Calu3 (cell line): ENCODE measurements at regions not wholly inside any gene's neighbourhood (a gene's known extent, or its start where the extent isn't known, plus 50 kb on each side); places are given as distances from the start of the nearest gene placed in this dataset.

Source experiments
- BruUV-seq: library from RNA; stranded (reverse); fragments of 400-500 nt; replicated peaks from 2 replicates; lab custom pipeline; 2021; lab: Mats Ljungman, UMichigan
- CTCF ChIA-PET: fragments of 300-600 bp; sonication (Branson Sonifier 250); formaldehyde crosslinking; loops from one replicate; lab custom pipeline; 2022; ENCODE audit warnings: antibody characterized with exemption; lab: Charles Lee
- DNase-seq: peaks from one replicate; pipeline ENCODE4 v3.0.0; 2022
- H3K27ac Mint-ChIP-seq: one replicate; pipeline ENCODE4 v1.8.0; 2022; ENCODE audit warnings: mixed read lengths; ENCODE audit not compliant: unreplicated experiment
- H3K27me3 Mint-ChIP-seq: one replicate; pipeline ENCODE4 v1.8.0; 2022; ENCODE audit warnings: mixed read lengths; ENCODE audit not compliant: unreplicated experiment
- H3K36me3 Mint-ChIP-seq: one replicate; pipeline ENCODE4 v1.8.0; 2022; ENCODE audit warnings: mild to moderate bottlenecking, moderate library complexity, mixed read lengths; ENCODE audit not compliant: insufficient read depth, unreplicated experiment
- H3K4me1 Mint-ChIP-seq: one replicate; pipeline ENCODE4 v1.8.0; 2022; ENCODE audit warnings: mild to moderate bottlenecking, low read depth, mixed read lengths; ENCODE audit not compliant: unreplicated experiment
- H3K4me3 Mint-ChIP-seq: one replicate; pipeline ENCODE4 v1.8.0; 2022; ENCODE audit warnings: mild to moderate bottlenecking, low read depth, moderate library complexity, mixed read lengths; ENCODE audit not compliant: unreplicated experiment
- H3K9me3 Mint-ChIP-seq: one replicate; pipeline ENCODE4 v1.8.0; 2022; ENCODE audit warnings: low read depth, mixed read lengths; ENCODE audit not compliant: unreplicated experiment
- CTCF ChIP-seq: fragments of 200-600 bp; IDR thresholded peaks from one replicate; pipeline ENCODE4 v1.8.0; 2022; ENCODE audit warnings: antibody characterized with exemption; ENCODE audit not compliant: unreplicated experiment
- intact Hi-C: fragments of 100-400 bp; cut with micrococcal nuclease; formaldehyde crosslinking; loops from one replicate; pipeline ENCODE4 v1.10.0; 2022; ENCODE audit not compliant: unreplicated experiment

GRCh38 chr3:62942227-62942626, 67.0 kb upstream of the CADPS start:
- Mint-ChIP-seq H3K4me3 (no peak overlapping the region), H3K9me3 (peaks cover 3% of the 10 kb centered on the region), H3K36me3 (no peaks in the 10 kb centered on the region), H3K27ac (no peak overlapping the region), H3K27me3 (no peaks in the 10 kb centered on the region), H3K4me1 (peaks cover 22% of the 10 kb centered on the region)
- DNase-seq, result no peak
- no peak for TF ChIP-seq CTCF
- CTCF ChIA-PET, result no interaction called here
- intact Hi-C loops, result loop anchor here (10.0 kb wide), 1 partner anchor 253 kb away; no protein-coding TSS in a partner anchor
- BruUV-seq, result no TSS peak

DNA sequence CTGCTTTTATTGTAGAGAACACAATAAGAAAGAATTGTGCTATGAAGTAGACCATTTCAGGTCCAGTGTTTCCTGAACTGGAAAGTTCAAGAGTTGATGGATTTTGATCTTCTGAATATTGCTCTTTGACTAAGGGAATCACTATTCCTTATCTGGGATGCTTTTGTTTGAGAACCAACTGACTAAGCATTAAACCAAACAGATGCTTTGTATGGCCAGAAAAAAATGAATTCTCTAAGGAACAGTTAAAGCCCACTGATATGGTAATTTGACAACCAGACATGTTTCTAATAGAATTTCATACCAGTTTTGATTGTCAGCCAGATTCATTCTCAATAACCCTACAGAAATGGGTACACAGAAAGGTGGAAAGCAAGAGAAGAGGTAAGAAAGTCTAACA, 67.5 kb upstream of the CADPS start:
- Mint-ChIP-seq H3K4me1 (peaks cover 22% of the 10 kb centered on the region), H3K36me3 (no peaks in the 10 kb centered on the region)
- intact Hi-C loops, result loop anchor here (10.0 kb wide), 1 partner anchor 252 kb away; no protein-coding TSS in a partner anchor

GRCh38 chr3:62948921-62949320, 73.7 kb upstream of the CADPS start:
- DNase-seq, result no peak
- TF ChIP-seq CTCF, result no peak
- Mint-ChIP-seq H3K9me3 (no peaks in the 10 kb centered on the region), H3K4me1 (no peaks in the 10 kb centered on the region), H3K27me3 (no peaks in the 10 kb centered on the region), H3K4me3 (no peak overlapping the region), H3K27ac (no peak overlapping the region), H3K36me3 (no peaks in the 10 kb centered on the region)
- BruUV-seq, result no TSS peak
- CTCF ChIA-PET, result no interaction called here
- intact Hi-C loops, result loop anchor here (10.0 kb wide), 1 partner anchor 246 kb away; no protein-coding TSS in a partner anchor

More for the DNA sequence above, 67.5 kb upstream of the CADPS start:
- TF ChIP-seq CTCF, result no peak
- Mint-ChIP-seq H3K4me3 (no peak overlapping the region), H3K27me3 (no peaks in the 10 kb centered on the region), H3K27ac (no peak overlapping the region), H3K9me3 (peaks cover 3% of the 10 kb centered on the region)
- DNase-seq, result no peak
- CTCF ChIA-PET, result no interaction called here
- no TSS peak for BruUV-seq

DNA sequence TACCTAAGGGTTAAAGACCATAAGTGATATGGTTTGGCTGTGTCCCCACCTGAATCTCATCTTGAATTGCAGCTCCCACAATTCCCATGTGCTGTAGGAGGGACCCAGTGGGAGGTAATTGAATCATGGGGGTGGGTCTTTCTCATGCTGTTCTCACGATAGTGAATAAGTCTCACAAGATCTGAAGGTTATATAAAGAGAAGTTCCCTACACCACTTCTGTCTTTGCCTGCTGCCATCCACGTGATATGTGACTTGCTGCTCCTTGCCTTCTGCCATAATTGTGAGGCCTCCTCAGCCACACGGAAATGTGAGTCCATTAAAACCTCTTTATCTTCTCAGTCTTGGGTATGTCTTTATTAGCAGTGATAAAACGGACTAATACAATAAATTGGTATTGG, 75.0 kb upstream of the CADPS start:
- no peak for DNase-seq
- H3K4me3 Mint-ChIP-seq, result no peak overlapping the region
- no peak for TF ChIP-seq CTCF
- no peaks in the 10 kb centered on the region for H3K36me3 Mint-ChIP-seq
- no peaks in the 10 kb centered on the region for H3K27me3 Mint-ChIP-seq
- no peak overlapping the region for H3K27ac Mint-ChIP-seq
- intact Hi-C loops, result no loop called here
- H3K9me3 Mint-ChIP-seq, result no peaks in the 10 kb centered on the region
- no TSS peak for BruUV-seq
- CTCF ChIA-PET, result no interaction called here
- H3K4me1 Mint-ChIP-seq, result no peaks in the 10 kb centered on the region
